GM10248 (cell line): ENCODE measurements at regions not wholly inside any gene's neighbourhood (a gene's known extent, or its start where the extent isn't known, plus 50 kb on each side); places are given as distances from the start of the nearest gene placed in this dataset.

Source experiments
- CTCF ChIA-PET: fragments of 300-600 bp; sonication (Branson Sonifier 250); formaldehyde crosslinking; extraction: SDS; loops from one replicate; lab custom pipeline; 2021; ENCODE audit warnings: antibody characterized with exemption; lab: Yijun Ruan, JAX
- POLR2A ChIA-PET: fragments of 350-650 bp; sonication (Branson Sonifier 250); formaldehyde crosslinking; extraction: SDS; loops from one replicate; lab custom pipeline; 2020; ENCODE audit warnings: antibody characterized with exemption; lab: Yijun Ruan, JAX
- DNase-seq: peaks from one replicate; pipeline ENCODE4 v3.0.0; 2012; ENCODE audit errors: extremely low spot score
- CTCF ChIP-seq: IDR thresholded peaks from 2 replicates; pipeline ENCODE4 v1.5.1; 2012; ENCODE audit warnings: mild to moderate bottlenecking, low read depth; ENCODE audit errors: extremely low read depth, missing control alignments, control extremely low read depth

- POLR2A ChIA-PET, result no interaction called here
- CTCF ChIA-PET, result interaction anchor here (2.1 kb wide), 1 partner anchor 9 kb away, joined by 6 read pairs; no protein-coding TSS in a partner anchor
- no peak for DNase-seq
- TF ChIP-seq CTCF, result no peak
Measured at GRCh38 chr4:4592414-4592813, 50.6 kb upstream of the STX18 start.
